Colonic mucosa (tissue), 4 donors: ENCODE measurements at regions not wholly inside any gene's neighbourhood (a gene's known extent, or its start where the extent isn't known, plus 50 kb on each side); places are given as distances from the start of the nearest gene placed in this dataset.
"Not testable (repeated sequence)": the region's sequence is repeated elsewhere in the genome, so short reads cannot be mapped to it uniquely, and the experiment has no call there.

Experiments
- DNase-seq: peaks from one replicate; pipeline ENCODE4 v3.0.0-alpha.2; 2020
- H3K27ac ChIP-seq: fragments of 200-600 bp; one replicate; pipeline ENCODE4 v1.8.0; 2021
- H3K27me3 ChIP-seq: fragments of 200-600 bp; one replicate; pipeline ENCODE4 v1.8.0; 2021
- H3K36me3 ChIP-seq: fragments of 200-600 bp; one replicate; pipeline ENCODE4 v1.8.0; 2021
- H3K4me1 ChIP-seq: fragments of 200-600 bp; one replicate; pipeline ENCODE4 v1.8.0; 2021; ENCODE audit warnings: mild to moderate bottlenecking
- H3K4me3 ChIP-seq: fragments of 200-600 bp; one replicate; pipeline ENCODE4 v1.8.0; 2021
- H3K9ac ChIP-seq, 2 donors: one replicate each; pipeline ENCODE4 v1.7.0; 2013; ENCODE audit warnings: control low read depth in 2 of 2, low read depth in 2 of 2, low read length in 2 of 2
- H3K9me3 ChIP-seq: fragments of 200-600 bp; one replicate; pipeline ENCODE4 v1.8.0; 2021
- CTCF ChIP-seq: fragments of 200-600 bp; IDR thresholded peaks from one replicate; pipeline ENCODE4 v1.8.0; 2022; ENCODE audit warnings: antibody characterized with exemption, mild to moderate bottlenecking
- intact Hi-C: fragments of 100-400 bp; cut with DNase I; formaldehyde crosslinking; loops from one replicate; pipeline ENCODE4 v1.14.1; 2022
- donor health status: healthy.
- donor health status: DM: no; HTN: no; CAD: no.
- donor health status: DM: no; HTN: no; CAD: no.

GRCh38 chr3:157857440-157857839, 248.8 kb downstream of the SHOX2 start:
- intact Hi-C loops = no loop called here
- Histone ChIP-seq H3K4me1 (no peaks in the 10 kb centered on the region), H3K36me3 (no peaks in the 10 kb centered on the region), H3K27me3 (no peaks in the 10 kb centered on the region), H3K4me3 (no peak overlapping the region), H3K9ac (no peak overlapping the region), H3K9me3 (no peaks in the 10 kb centered on the region), H3K27ac (no peak overlapping the region)
- DNase-seq = no peak
- TF ChIP-seq CTCF = no peak

GRCh38 chr3:157856078-157856939, 249.9 kb downstream of the SHOX2 start:
- Histone ChIP-seq H3K4me1 (no peaks in the 10 kb centered on the region), H3K9ac (no peak overlapping the region), H3K9me3 (no peaks in the 10 kb centered on the region), H3K4me3 (no peak overlapping the region), H3K27me3 (no peaks in the 10 kb centered on the region), H3K36me3 (no peaks in the 10 kb centered on the region), H3K27ac (no peak overlapping the region)
- no peak for DNase-seq
- no peak for TF ChIP-seq CTCF
- intact Hi-C loops = no loop called here

- intact Hi-C loops, H3K4me1 ChIP-seq, H3K9me3 ChIP-seq, H3K36me3 ChIP-seq, DNase-seq, H3K27me3 ChIP-seq, H3K27ac ChIP-seq, H3K9ac ChIP-seq, H3K4me3 ChIP-seq: not testable (repeated sequence)
These were observed 260.4 kb downstream of the SHOX2 start for GRCh38 chr3:157845839-157846238.

GRCh38 chr3:157844800-157845565, 261.2 kb downstream of the SHOX2 start:
- Histone ChIP-seq H3K4me3 (no peak overlapping the region), H3K27me3 (no peaks in the 10 kb centered on the region), H3K9me3 (no peaks in the 10 kb centered on the region), H3K9ac (no peak overlapping the region), H3K4me1 (no peaks in the 10 kb centered on the region), H3K36me3 (no peaks in the 10 kb centered on the region), H3K27ac (no peak overlapping the region)
- no peak for TF ChIP-seq CTCF
- DNase-seq = no peak
- intact Hi-C loops = no loop called here

GRCh38 chr3:157844216-157844615, 262.0 kb downstream of the SHOX2 start:
- H3K9ac ChIP-seq = no peak overlapping the region
- no peak for DNase-seq

More at GRCh38 chr3:157844216-157844615, 262.0 kb downstream of the SHOX2 start:
- Histone ChIP-seq H3K9me3 (no peaks in the 10 kb centered on the region), H3K27ac (no peak overlapping the region), H3K4me1 (no peaks in the 10 kb centered on the region), H3K36me3 (no peaks in the 10 kb centered on the region), H3K27me3 (no peaks in the 10 kb centered on the region), H3K4me3 (no peak overlapping the region)
- intact Hi-C loops = no loop called here
- TF ChIP-seq CTCF = no peak
